Upper lobe of right lung (tissue), 1 donor: ENCODE measurements at regions not wholly inside any gene's neighbourhood (a gene's known extent, or its start where the extent isn't known, plus 50 kb on each side); places are given as distances from the start of the nearest gene placed in this dataset.

Source experiments
- ATAC-seq: fragments of 200-7000 bp; cut with Tn5 transposase; one replicate; pipeline ENCODE4 v1.9.1; 2020; ENCODE audit warnings: mild to moderate bottlenecking, moderate library complexity
- DNase-seq: peaks from one replicate; pipeline ENCODE4 v3.0.0-alpha.2; 2020
- H3K27ac ChIP-seq: fragments of 200-600 bp; one replicate; pipeline ENCODE4 v1.8.0; 2022
- H3K27me3 ChIP-seq: fragments of 200-600 bp; one replicate; pipeline ENCODE4 v1.8.0; 2022; ENCODE audit warnings: mild to moderate bottlenecking
- H3K36me3 ChIP-seq: fragments of 200-600 bp; one replicate; pipeline ENCODE4 v1.8.0; 2022
- H3K4me1 ChIP-seq: fragments of 200-600 bp; one replicate; pipeline ENCODE4 v1.8.0; 2022
- H3K4me3 ChIP-seq: fragments of 200-600 bp; one replicate; pipeline ENCODE4 v1.8.0; 2022; ENCODE audit warnings: mild to moderate bottlenecking
- H3K9me3 ChIP-seq: fragments of 200-600 bp; one replicate; pipeline ENCODE4 v1.8.0; 2022
- CTCF ChIP-seq: fragments of 200-600 bp; IDR thresholded peaks from one replicate; pipeline ENCODE4 v1.8.0; 2022; ENCODE audit warnings: antibody characterized with exemption
- intact Hi-C: fragments of 100-400 bp; cut with DNase I; formaldehyde crosslinking; loops from one replicate; pipeline ENCODE4 v1.11.0; 2022
- donor health status: DM: no; HTN: yes; CAD: no; lungs with severe emphysema.

GRCh38 chr6:139625081-139625939 lies 250.9 kb upstream of the CITED2 start:
- no peak for TF ChIP-seq CTCF
- DNase-seq (no peak), ATAC-seq (peak; percentile 28)
- H3K27me3 ChIP-seq, result no peaks in the 10 kb centered on the region
- no peak overlapping the region for H3K4me3 ChIP-seq
- H3K9me3 ChIP-seq, result no peaks in the 10 kb centered on the region
- H3K27ac ChIP-seq, result no peak overlapping the region
- no peaks in the 10 kb centered on the region for H3K36me3 ChIP-seq
- peaks cover 5% of the 10 kb centered on the region for H3K4me1 ChIP-seq
- intact Hi-C loops, result no loop called here

DNA sequence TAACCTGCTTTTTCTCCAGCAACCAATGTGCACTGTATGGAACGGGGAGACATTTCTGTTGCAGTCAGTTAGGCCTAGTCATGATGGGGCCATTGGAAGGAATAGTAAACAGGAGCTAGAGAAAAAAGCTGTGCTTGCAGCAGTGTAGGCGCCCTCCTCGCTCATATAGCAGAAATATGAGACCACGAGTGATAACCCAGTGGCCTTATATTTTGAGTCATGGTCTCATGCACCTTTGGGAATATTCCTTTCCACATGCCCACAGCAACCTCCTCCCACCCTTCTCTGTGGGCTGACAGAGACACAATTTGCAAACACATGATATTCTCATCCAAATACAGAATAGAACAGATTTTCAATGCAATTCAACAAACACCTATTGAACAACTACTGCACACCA lies 248.9 kb upstream of the CITED2 start:
- ATAC-seq (no peak), DNase-seq (no peak)
- intact Hi-C loops, result no loop called here

DNA sequence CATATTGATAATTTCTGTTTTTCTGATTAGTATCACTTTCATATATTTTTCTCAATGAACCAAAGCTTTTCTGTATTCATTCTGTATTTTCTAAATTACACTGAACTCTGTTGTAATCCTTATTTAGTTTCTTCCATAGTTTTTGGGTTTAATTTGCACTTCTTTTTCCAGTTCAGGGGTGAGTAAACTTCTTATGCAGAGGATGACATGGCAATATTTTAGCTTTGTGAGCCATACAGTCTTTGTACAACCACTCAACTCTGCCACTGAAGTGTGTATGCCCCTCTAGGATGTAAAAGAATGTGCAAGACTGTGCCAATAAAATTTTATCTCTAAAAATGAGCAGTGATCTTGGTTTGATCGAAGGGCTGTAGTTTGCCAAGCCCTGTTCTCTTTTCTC lies 239.0 kb upstream of the CITED2 start:
- intact Hi-C loops, result no loop called here
- Histone ChIP-seq H3K4me3 (no peak overlapping the region), H3K36me3 (no peaks in the 10 kb centered on the region), H3K4me1 (no peaks in the 10 kb centered on the region), H3K27me3 (no peaks in the 10 kb centered on the region), H3K9me3 (no peaks in the 10 kb centered on the region), H3K27ac (no peak overlapping the region)
- ATAC-seq (no peak), DNase-seq (no peak)
- no peak for TF ChIP-seq CTCF

More for the DNA sequence above, 248.9 kb upstream of the CITED2 start:
- Histone ChIP-seq H3K27ac (no peak overlapping the region), H3K9me3 (no peaks in the 10 kb centered on the region), H3K4me1 (peaks cover 5% of the 10 kb centered on the region), H3K36me3 (no peaks in the 10 kb centered on the region), H3K4me3 (no peak overlapping the region), H3K27me3 (no peaks in the 10 kb centered on the region)
- no peak for TF ChIP-seq CTCF

DNA sequence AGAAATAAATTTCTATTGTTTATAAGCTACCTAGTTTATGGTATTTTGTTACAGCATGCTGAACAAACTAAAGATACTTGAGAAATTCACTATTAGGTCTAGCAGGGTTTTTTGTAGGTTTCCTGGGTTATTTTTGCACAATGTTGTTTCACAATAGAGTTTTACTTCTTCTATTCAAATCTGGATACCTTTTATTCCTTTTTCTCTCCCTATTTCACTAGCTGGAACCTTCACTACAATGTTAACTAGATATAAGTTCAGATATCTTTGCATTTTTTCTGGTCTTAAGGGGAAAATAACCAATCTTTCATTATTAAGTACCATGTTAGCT lies 237.7 kb upstream of the CITED2 start:
- TF ChIP-seq CTCF, result no peak
- Histone ChIP-seq H3K27ac (no peak overlapping the region), H3K9me3 (no peaks in the 10 kb centered on the region), H3K36me3 (no peaks in the 10 kb centered on the region), H3K4me3 (no peak overlapping the region), H3K27me3 (no peaks in the 10 kb centered on the region), H3K4me1 (no peaks in the 10 kb centered on the region)
- intact Hi-C loops, result no loop called here
- DNase-seq (no peak), ATAC-seq (no peak)

DNA sequence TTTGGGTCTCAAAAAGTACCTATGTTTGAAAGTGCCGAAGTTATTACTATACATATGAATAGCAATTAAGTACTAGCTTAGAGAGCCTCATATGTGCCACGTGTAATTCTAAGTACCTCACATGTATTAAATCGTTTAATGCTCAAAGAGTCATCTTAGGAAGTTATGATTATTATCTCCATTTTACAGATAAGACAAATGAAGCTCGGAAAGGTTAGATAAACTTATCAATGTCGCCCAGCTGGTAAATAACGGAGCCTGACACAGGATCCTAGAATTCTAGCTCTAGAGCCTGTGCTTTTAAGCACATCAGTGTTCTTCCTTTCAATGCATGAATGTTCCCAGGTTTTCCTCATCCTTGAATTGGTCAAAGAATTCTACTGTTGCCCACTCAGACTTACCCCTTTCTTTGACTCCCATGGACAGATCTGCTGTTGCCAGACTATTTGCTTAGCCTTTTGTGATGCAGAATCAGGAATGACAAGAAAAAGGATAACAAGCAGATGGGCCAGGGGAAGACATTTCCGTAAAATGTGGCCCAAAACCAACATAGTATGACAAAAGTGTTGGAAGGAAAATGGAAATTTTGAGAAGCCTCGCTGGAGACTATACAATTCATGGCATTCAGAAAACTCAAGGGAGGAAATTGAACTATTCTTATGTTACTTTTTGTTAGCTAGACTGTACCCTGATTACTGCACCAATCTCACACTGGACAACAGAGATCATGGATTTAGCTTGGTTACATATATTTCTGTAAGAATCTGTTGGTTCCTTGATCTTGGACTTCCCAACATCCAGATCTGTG lies 237.1 kb upstream of the CITED2 start:
- no peak for TF ChIP-seq CTCF
- intact Hi-C loops, result no loop called here
- no peaks in the 10 kb centered on the region for H3K9me3 ChIP-seq
- no peaks in the 10 kb centered on the region for H3K36me3 ChIP-seq
- no peak overlapping the region for H3K4me3 ChIP-seq
- no peaks in the 10 kb centered on the region for H3K4me1 ChIP-seq
- H3K27me3 ChIP-seq, result no peaks in the 10 kb centered on the region
- no peak overlapping the region for H3K27ac ChIP-seq
- ATAC-seq, result no peak
- DNase-seq, result no peak
